ENCODE measurements at regions not wholly inside any gene's neighbourhood (a gene's known extent, or its start where the extent isn't known, plus 50 kb on each side); places are given as distances from the start of the nearest gene placed in this dataset.

GRCh38 chr1:29548091-29548490, 311.8 kb downstream of the PTPRU start:
- TF ChIP-seq POLR2AphosphoS5 (IDR thresholded peaks at IDR 0.05) = no peak
- TF ChIP-seq CTCF (IDR thresholded peaks at IDR 0.05) = no peak

Measured in esophagus muscularis mucosa (tissue), 3 donors.